ENCODE measurements at regions not wholly inside any gene's neighbourhood (a gene's known extent, or its start where the extent isn't known, plus 50 kb on each side); places are given as distances from the start of the nearest gene placed in this dataset.
"Not testable (repeated sequence)": the region's sequence is repeated elsewhere in the genome, so short reads cannot be mapped to it uniquely, and the experiment has no call there.

DNA sequence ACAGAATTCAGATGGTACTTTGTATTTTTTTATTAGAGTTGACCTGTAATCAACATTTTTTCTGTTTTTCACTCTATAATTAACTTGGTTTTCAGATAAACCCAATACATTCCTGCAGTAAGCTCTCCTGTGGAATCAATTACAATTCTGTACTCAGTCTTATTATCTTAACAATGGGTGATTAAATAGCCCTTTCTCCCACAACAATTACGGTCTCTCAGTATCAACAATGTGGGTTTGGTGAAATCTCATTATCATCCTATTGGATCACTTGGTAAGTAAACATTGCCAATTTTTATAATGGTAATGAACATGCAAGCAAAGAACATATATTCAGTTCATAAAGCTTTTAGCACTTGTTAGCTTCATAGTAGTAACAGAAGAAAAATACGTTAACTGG, 438.9 kb upstream of the EPHA7 start:
- TF ChIP-seq POLR2AphosphoS5 (IDR thresholded peaks at IDR 0.05; ENCODE audit: insufficient read depth in 1 of 2, low read depth in 1 of 2): no peak
- TF ChIP-seq CTCF (IDR thresholded peaks at IDR 0.05): no peak
- no peak for TF ChIP-seq POLR2A (IDR thresholded peaks at IDR 0.05)
- H3K4me3 ChIP-seq: no peak overlapping the region
- H3K36me3 ChIP-seq: no peaks in the 10 kb centered on the region
- no peak overlapping the region for H3K27ac ChIP-seq
- H3K27me3 ChIP-seq: no peaks in the 10 kb centered on the region
- no peaks in the 10 kb centered on the region for H3K4me1 ChIP-seq
- no peaks in the 10 kb centered on the region for H3K9me3 ChIP-seq
- no peak for DNase-seq (ENCODE audit: extremely low spot score in 2 of 2)
- intact Hi-C loops (cut with DNase I): no loop called here

DNA sequence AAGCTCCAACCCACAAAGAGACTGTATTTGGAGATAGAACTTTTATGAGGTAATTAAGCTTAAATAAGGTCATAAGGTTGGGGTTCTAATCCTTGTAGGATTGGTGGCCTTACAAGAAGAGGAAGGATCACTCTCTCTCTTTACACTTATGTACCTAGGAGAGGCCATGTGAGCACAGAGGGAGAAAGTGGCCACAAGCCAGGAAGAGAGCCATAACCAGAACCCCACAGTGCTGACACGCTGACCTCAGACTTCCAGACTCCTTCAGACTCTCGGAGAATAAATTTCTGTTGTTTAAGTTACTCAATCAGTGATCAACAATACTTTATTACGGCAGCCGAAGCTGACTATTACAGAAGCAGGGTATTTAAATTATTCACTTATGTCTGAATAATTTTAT, 430.5 kb upstream of the EPHA7 start:
- Histone ChIP-seq H3K4me1 (no peaks in the 10 kb centered on the region), H3K27me3 (no peaks in the 10 kb centered on the region), H3K36me3 (no peaks in the 10 kb centered on the region), H3K9me3 (no peaks in the 10 kb centered on the region), H3K4me3 (no peak overlapping the region), H3K27ac (no peak overlapping the region)
- intact Hi-C loops (cut with DNase I): no loop called here
- DNase-seq (ENCODE audit: extremely low spot score in 2 of 2): no peak
- TF ChIP-seq CTCF (IDR thresholded peaks at IDR 0.05) (no peak), POLR2AphosphoS5 (IDR thresholded peaks at IDR 0.05; ENCODE audit: insufficient read depth in 1 of 2, low read depth in 1 of 2) (no peak), POLR2A (IDR thresholded peaks at IDR 0.05) (no peak)

GRCh38 chr6:93848031-93848742, 428.8 kb upstream of the EPHA7 start:
- Histone ChIP-seq H3K27me3 (no peaks in the 10 kb centered on the region), H3K9me3 (no peaks in the 10 kb centered on the region), H3K4me3 (no peak overlapping the region), H3K4me1 (no peaks in the 10 kb centered on the region), H3K36me3 (no peaks in the 10 kb centered on the region), H3K27ac (no peak overlapping the region)
- no peak for DNase-seq (ENCODE audit: extremely low spot score in 2 of 2)
- intact Hi-C loops (cut with DNase I): no loop called here
- TF ChIP-seq CTCF (IDR thresholded peaks at IDR 0.05) (no peak), POLR2A (IDR thresholded peaks at IDR 0.05) (no peak), POLR2AphosphoS5 (IDR thresholded peaks at IDR 0.05; ENCODE audit: insufficient read depth in 1 of 2, low read depth in 1 of 2) (no peak)

DNA sequence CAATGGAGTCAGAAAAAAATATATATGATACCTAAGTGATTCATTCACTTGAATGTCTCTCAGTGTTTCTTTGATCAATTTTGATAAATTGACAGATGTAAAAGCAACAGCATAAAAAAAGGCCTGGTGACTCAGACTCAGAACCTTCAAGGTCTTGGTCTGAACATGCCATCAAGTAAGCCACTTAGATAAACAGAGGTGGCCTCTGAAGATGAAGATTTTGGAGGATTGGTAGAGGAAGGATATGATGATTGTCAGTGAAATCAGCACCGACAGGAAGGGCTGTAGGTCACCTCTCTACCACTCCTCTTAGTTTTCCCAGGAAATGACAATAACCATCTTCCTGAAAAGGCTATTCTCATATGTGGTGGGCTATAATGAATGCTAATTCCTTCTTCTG, 422.8 kb upstream of the EPHA7 start:
- Histone ChIP-seq H3K36me3 (no peaks in the 10 kb centered on the region), H3K27me3 (no peaks in the 10 kb centered on the region), H3K4me1 (no peaks in the 10 kb centered on the region), H3K4me3 (no peak overlapping the region), H3K9me3 (no peaks in the 10 kb centered on the region), H3K27ac (no peak overlapping the region)
- intact Hi-C loops (cut with DNase I): no loop called here
- no peak for DNase-seq (ENCODE audit: extremely low spot score in 2 of 2)
- TF ChIP-seq POLR2AphosphoS5 (IDR thresholded peaks at IDR 0.05; ENCODE audit: insufficient read depth in 1 of 2, low read depth in 1 of 2) (no peak), POLR2A (IDR thresholded peaks at IDR 0.05) (no peak), CTCF (IDR thresholded peaks at IDR 0.05) (no peak)

GRCh38 chr6:93835451-93836145, 416.2 kb upstream of the EPHA7 start:
- H3K36me3 ChIP-seq; intact Hi-C loops (cut with DNase I); DNase-seq (ENCODE audit: extremely low spot score in 2 of 2); H3K27me3 ChIP-seq; H3K4me1 ChIP-seq; H3K27ac ChIP-seq; H3K4me3 ChIP-seq; H3K9me3 ChIP-seq: not testable (repeated sequence)

- H3K4me3 ChIP-seq; H3K36me3 ChIP-seq; H3K4me1 ChIP-seq; DNase-seq (ENCODE audit: extremely low spot score in 2 of 2); H3K27ac ChIP-seq; intact Hi-C loops (cut with DNase I); H3K9me3 ChIP-seq; H3K27me3 ChIP-seq: not testable (repeated sequence)
Measured at GRCh38 chr6:93835026-93835425, 415.7 kb upstream of the EPHA7 start.

DNA sequence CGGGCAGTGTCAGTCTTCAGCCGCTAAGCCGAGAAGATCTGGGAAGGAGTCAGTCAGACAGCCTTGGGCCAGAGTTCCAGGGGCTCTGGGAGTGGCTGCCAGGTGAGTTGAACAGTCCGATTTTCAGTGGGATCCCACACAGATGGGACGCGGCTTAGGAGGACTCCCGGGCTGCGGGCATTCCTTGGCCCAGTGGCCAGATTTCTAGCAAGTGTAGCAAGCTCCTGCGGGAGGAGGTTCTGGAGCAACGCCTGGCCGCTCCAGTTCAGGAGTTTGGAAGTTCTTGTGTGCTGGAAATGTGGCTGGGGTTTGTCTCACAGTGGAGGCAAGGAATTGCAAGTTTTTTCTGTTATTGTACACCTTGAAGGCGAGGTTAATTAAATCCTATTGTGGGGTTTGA, 414.0 kb upstream of the EPHA7 start:
- H3K36me3 ChIP-seq; H3K27me3 ChIP-seq; intact Hi-C loops (cut with DNase I); H3K9me3 ChIP-seq; H3K27ac ChIP-seq; H3K4me1 ChIP-seq; H3K4me3 ChIP-seq; DNase-seq (ENCODE audit: extremely low spot score in 2 of 2): not testable (repeated sequence)

DNA sequence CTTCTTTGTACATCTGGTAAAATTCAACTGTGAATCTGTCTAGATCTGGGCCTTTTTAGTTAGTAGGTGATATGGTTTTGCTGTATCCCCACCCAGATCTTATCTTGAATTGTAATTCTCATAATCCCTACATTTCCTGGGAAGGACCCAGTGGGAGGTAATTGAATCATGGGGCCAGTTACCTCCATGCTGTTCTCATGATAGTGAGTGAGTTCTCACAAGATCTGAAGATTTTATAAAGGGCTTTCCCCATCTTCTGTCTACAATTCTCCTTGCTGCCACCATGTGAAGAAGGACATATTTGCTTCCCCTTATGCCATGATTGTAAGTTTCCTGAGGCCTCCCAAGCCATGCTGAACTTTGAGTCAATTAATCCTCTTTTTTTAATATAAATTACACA, 410.4 kb upstream of the EPHA7 start:
- H3K27me3 ChIP-seq; intact Hi-C loops (cut with DNase I); H3K9me3 ChIP-seq; H3K27ac ChIP-seq; H3K4me3 ChIP-seq; DNase-seq (ENCODE audit: extremely low spot score in 2 of 2); H3K4me1 ChIP-seq; H3K36me3 ChIP-seq: not testable (repeated sequence)
